OCI-LY3 (cell line): ENCODE measurements at regions not wholly inside any gene's neighbourhood (a gene's known extent, or its start where the extent isn't known, plus 50 kb on each side); places are given as distances from the start of the nearest gene placed in this dataset.

Source experiments
- H2AFZ ChIP-seq: fragments of 200-600, 300-600 bp; shearing (Covaris generic); 2 replicates; pipeline ENCODE4 v1.6.0; 2014; ENCODE audit warnings: antibody characterized with exemption, low read depth, low read length
- H3K27ac ChIP-seq: fragments of 200-600, 300-600 bp; sonication (generic); 2 replicates; pipeline ENCODE4 v1.5.1; 2014; ENCODE audit warnings: mild to moderate bottlenecking, low read length, moderate library complexity, mixed read lengths
- H3K27me3 ChIP-seq: fragments of 200-600, 300-600 bp; sonication (generic); 2 replicates; pipeline ENCODE4 v1.6.1; 2014; ENCODE audit warnings: low read depth, low read length, mixed read lengths
- H3K36me3 ChIP-seq: fragments of 200-600, 300-600 bp; sonication (generic); replicated peaks from 2 replicates; pipeline ENCODE3; 2014; ENCODE audit warnings: low read depth, low read length, mixed read lengths
- H3K4me1 ChIP-seq: fragments of 300-600, 200-600 bp; sonication (generic); 2 replicates; pipeline ENCODE4 v1.6.1; 2014; ENCODE audit warnings: low read length, mixed read lengths
- H3K4me2 ChIP-seq: fragments of 200-600, 300-600 bp; sonication (generic); 2 replicates; pipeline ENCODE4 v1.6.1; 2014; ENCODE audit warnings: low read length, mixed read lengths
- H3K4me3 ChIP-seq: fragments of 300-600, 200-600 bp; sonication (generic); 2 replicates; pipeline ENCODE4 v1.5.1; 2014; ENCODE audit warnings: antibody characterized with exemption, mild to moderate bottlenecking, low read length, moderate library complexity
- H3K79me2 ChIP-seq: fragments of 300-600, 200-600 bp; shearing (Covaris generic); 2 replicates; pipeline ENCODE4 v1.6.1; 2014; ENCODE audit warnings: mild to moderate bottlenecking, low read length, mixed read lengths
- H3K9ac ChIP-seq: fragments of 300-600, 200-600 bp; shearing (Covaris generic); 2 replicates; pipeline ENCODE4 v1.6.0; 2014; ENCODE audit warnings: mild to moderate bottlenecking, low read length, moderate library complexity
- H3K9me3 ChIP-seq: fragments of 200-600, 300-600 bp; shearing (Covaris generic); 2 replicates; pipeline ENCODE4 v1.6.1; 2014; ENCODE audit warnings: low read length, mixed read lengths; ENCODE audit not compliant: insufficient read depth
- H4K20me1 ChIP-seq: fragments of 200-600, 300-600 bp; sonication (generic); 2 replicates; pipeline ENCODE4 v1.6.1; 2016; ENCODE audit warnings: low read length, mixed read lengths; ENCODE audit not compliant: insufficient read depth
- CTCF ChIP-seq: fragments of 200-600, 300-600 bp; sonication (generic); IDR thresholded peaks from 2 replicates; pipeline ENCODE4 v1.5.1; 2014; ENCODE audit warnings: antibody characterized with exemption, low read length, low read depth
- EZH2phosphoT487 ChIP-seq: fragments of 200-600 bp; shearing (Covaris generic); IDR thresholded peaks from 2 replicates; pipeline ENCODE4 v1.6.1; 2018; ENCODE audit warnings: antibody characterized with exemption, mixed run types, low read depth

GRCh38 chr1:79190074-79190473 is 183.5 kb upstream of the ADGRL4 start:
- H2AFZ ChIP-seq: peak overlapping the region; percentile 27; the same call in 1 of the 2 replicates
- no peak for TF ChIP-seq CTCF
- no peak for TF ChIP-seq EZH2phosphoT487
- H3K9me3 ChIP-seq: no peaks in the 10 kb centered on the region
- no peaks in the 10 kb centered on the region for H3K79me2 ChIP-seq
- peak overlapping the region; percentile 49; the same call in 1 of the 2 replicates for H3K9ac ChIP-seq
- no peaks in the 10 kb centered on the region for H4K20me1 ChIP-seq
- peaks cover 76% of the 10 kb centered on the region for H3K4me1 ChIP-seq
- peak overlapping the region; percentile 97 for H3K27ac ChIP-seq
- peak overlapping the region; percentile 62 for H3K4me2 ChIP-seq
- peak overlapping the region; percentile 11; the same call in 1 of the 2 replicates for H3K4me3 ChIP-seq
- H3K27me3 ChIP-seq: no peaks in the 10 kb centered on the region
- H3K36me3 ChIP-seq: no peaks in the 10 kb centered on the region

GRCh38 chr1:79188337-79188736 is 181.8 kb upstream of the ADGRL4 start:
- peaks cover 70% of the 10 kb centered on the region for H3K4me1 ChIP-seq
- H4K20me1 ChIP-seq: no peaks in the 10 kb centered on the region
- H3K9ac ChIP-seq: no peak overlapping the region
- no peaks in the 10 kb centered on the region for H3K9me3 ChIP-seq
- H3K36me3 ChIP-seq: no peaks in the 10 kb centered on the region
- H3K4me3 ChIP-seq: no peak overlapping the region
- TF ChIP-seq EZH2phosphoT487 (no peak), CTCF (no peak)
- H3K4me2 ChIP-seq: peak overlapping the region; percentile 32
- no peak overlapping the region for H2AFZ ChIP-seq
- peak overlapping the region; percentile 97 for H3K27ac ChIP-seq
- no peaks in the 10 kb centered on the region for H3K27me3 ChIP-seq
- no peaks in the 10 kb centered on the region for H3K79me2 ChIP-seq

- peaks cover 54% of the 10 kb centered on the region for H3K4me1 ChIP-seq
- no peaks in the 10 kb centered on the region for H3K27me3 ChIP-seq
- H3K4me2 ChIP-seq: no peak overlapping the region
- no peaks in the 10 kb centered on the region for H4K20me1 ChIP-seq
- no peak overlapping the region for H2AFZ ChIP-seq
- H3K9me3 ChIP-seq: no peaks in the 10 kb centered on the region
- no peaks in the 10 kb centered on the region for H3K79me2 ChIP-seq
- H3K4me3 ChIP-seq: no peak overlapping the region
- H3K36me3 ChIP-seq: no peaks in the 10 kb centered on the region
- H3K27ac ChIP-seq: no peak overlapping the region
- no peak for TF ChIP-seq CTCF
- no peak for TF ChIP-seq EZH2phosphoT487
- no peak overlapping the region for H3K9ac ChIP-seq
Observed at GRCh38 chr1:79186260-79186659, 179.7 kb upstream of the ADGRL4 start.

GRCh38 chr1:79177844-79178243 is 171.3 kb upstream of the ADGRL4 start:
- Histone ChIP-seq H3K27me3 (no peaks in the 10 kb centered on the region), H3K9me3 (no peaks in the 10 kb centered on the region), H3K79me2 (no peaks in the 10 kb centered on the region), H3K27ac (no peak overlapping the region), H2AFZ (0 out of 2 replicates have a peak overlapping the region, but pooled peaks have one; percentile 74), H3K36me3 (no peaks in the 10 kb centered on the region), H3K9ac (no peak overlapping the region), H3K4me3 (no peak overlapping the region), H4K20me1 (no peaks in the 10 kb centered on the region), H3K4me2 (no peak overlapping the region; the same call in 1 of the 2 replicates), H3K4me1 (peaks cover 15% of the 10 kb centered on the region)
- TF ChIP-seq CTCF (no peak), EZH2phosphoT487 (no peak)
